ENCODE measurements at regions not wholly inside any gene's neighbourhood (a gene's known extent, or its start where the extent isn't known, plus 50 kb on each side); places are given as distances from the start of the nearest gene placed in this dataset.
"Not testable (repeated sequence)": the region's sequence is repeated elsewhere in the genome, so short reads cannot be mapped to it uniquely, and the experiment has no call there.

GRCh38 chr10:65273115-65273514, 1652.7 kb upstream of the LRRTM3 start:
- intact Hi-C loops (cut with DNase I) = no loop called here
- no peak for DNase-seq
- no peak for ATAC-seq
- Histone ChIP-seq H3K4me3 (no peak overlapping the region), H3K9me3 (no peaks in the 10 kb centered on the region), H3K27me3 (no peaks in the 10 kb centered on the region), H3K4me1 (no peaks in the 10 kb centered on the region), H3K36me3 (replicated peaks in 1 of 2; ENCODE audit: insufficient read depth in 1 of 2, low read depth in 2 of 2) (no peaks in the 10 kb centered on the region), H3K27ac (no peak overlapping the region)
- TF ChIP-seq POLR2A (IDR thresholded peaks at IDR 0.05) (no peak), CTCF (IDR thresholded peaks at IDR 0.05) (no peak)

GRCh38 chr10:65275296-65275695, 1650.5 kb upstream of the LRRTM3 start:
- no peak overlapping the region for H3K27ac ChIP-seq
- ATAC-seq (no peak), DNase-seq (no peak)
- no peaks in the 10 kb centered on the region for H3K27me3 ChIP-seq
- WGBS, 2 donors = 35 to 63% methylated on average over 4 of the region's 4 CpGs
- H3K4me3 ChIP-seq = no peak overlapping the region
- TF ChIP-seq POLR2A (IDR thresholded peaks at IDR 0.05) (no peak), CTCF (IDR thresholded peaks at IDR 0.05) (no peak)
- H3K4me1 ChIP-seq = no peaks in the 10 kb centered on the region
- H3K36me3 ChIP-seq (replicated peaks in 1 of 2; ENCODE audit: insufficient read depth in 1 of 2, low read depth in 2 of 2) = no peaks in the 10 kb centered on the region
- peaks cover 0 to 10% (median 0%) of the 10 kb centered on the region in 3 donors for H3K9me3 ChIP-seq
- intact Hi-C loops (cut with DNase I) = no loop called here

GRCh38 chr10:65284495-65285041, 1641.3 kb upstream of the LRRTM3 start:
- Histone ChIP-seq H3K36me3 (replicated peaks in 1 of 2; ENCODE audit: insufficient read depth in 1 of 2, low read depth in 2 of 2) (no peaks in the 10 kb centered on the region), H3K4me3 (no peak overlapping the region), H3K4me1 (no peaks in the 10 kb centered on the region), H3K27ac (no peak overlapping the region), H3K9me3 (peaks cover 0 to 1% (median 0%) of the 10 kb centered on the region in 3 donors), H3K27me3 (no peaks in the 10 kb centered on the region)
- WGBS, 2 donors = 73 to 74% methylated on average over 5 of the region's 5 CpGs
- ATAC-seq = no peak
- no peak for TF ChIP-seq CTCF (IDR thresholded peaks at IDR 0.05)
- TF ChIP-seq POLR2A (IDR thresholded peaks at IDR 0.05) = no peak
- no peak for DNase-seq
- intact Hi-C loops (cut with DNase I) = no loop called here

- H3K27me3 ChIP-seq; H3K4me3 ChIP-seq; H3K4me1 ChIP-seq; DNase-seq; H3K27ac ChIP-seq; ATAC-seq; intact Hi-C loops (cut with DNase I); H3K36me3 ChIP-seq (replicated peaks in 1 of 2; ENCODE audit: insufficient read depth in 1 of 2, low read depth in 2 of 2); H3K9me3 ChIP-seq: not testable (repeated sequence)
- WGBS, 2 donors = 74 to 76% methylated on average over 3 of the region's 3 CpGs
Observed at GRCh38 chr10:65285726-65286125, 1640.1 kb upstream of the LRRTM3 start.

- WGBS, 2 donors = 86 to 88% methylated on average over 1 of the region's 1 CpG
- H3K9me3 ChIP-seq = no peaks in the 10 kb centered on the region
- intact Hi-C loops (cut with DNase I) = no loop called here
- no peak for TF ChIP-seq CTCF (IDR thresholded peaks at IDR 0.05)
- TF ChIP-seq POLR2A (IDR thresholded peaks at IDR 0.05) = no peak
- no peaks in the 10 kb centered on the region for H3K36me3 ChIP-seq (replicated peaks in 1 of 2; ENCODE audit: insufficient read depth in 1 of 2, low read depth in 2 of 2)
- ATAC-seq = no peak
- H3K4me1 ChIP-seq = no peaks in the 10 kb centered on the region
- H3K27ac ChIP-seq = no peak overlapping the region
- H3K4me3 ChIP-seq = no peak overlapping the region
- DNase-seq = no peak
- no peaks in the 10 kb centered on the region for H3K27me3 ChIP-seq
Observed at GRCh38 chr10:65291286-65291685, 1634.5 kb upstream of the LRRTM3 start.

Measured in body of pancreas (tissue), 4 donors.